Glutamatergic neuron (in vitro differentiated cells): ENCODE measurements at regions not wholly inside any gene's neighbourhood (a gene's known extent, or its start where the extent isn't known, plus 50 kb on each side); places are given as distances from the start of the nearest gene placed in this dataset.

Experiments used
- DNase-seq: peaks from one replicate; pipeline ENCODE4 v3.0.0; 2022
- H3K27ac Mint-ChIP-seq: one replicate; pipeline ENCODE4 v1.8.0; 2020; ENCODE audit warnings: mild to moderate bottlenecking, mixed read lengths, inconsistent platforms; ENCODE audit not compliant: unreplicated experiment
- H3K27me3 Mint-ChIP-seq: one replicate; pipeline ENCODE4 v1.8.0; 2020; ENCODE audit warnings: mild to moderate bottlenecking, moderate library complexity, mixed read lengths, inconsistent platforms; ENCODE audit not compliant: unreplicated experiment
- H3K36me3 Mint-ChIP-seq: one replicate; pipeline ENCODE4 v1.8.0; 2020; ENCODE audit warnings: mild to moderate bottlenecking, mixed read lengths, inconsistent platforms; ENCODE audit not compliant: unreplicated experiment
- H3K4me1 Mint-ChIP-seq: one replicate; pipeline ENCODE4 v1.8.0; 2020; ENCODE audit warnings: mild to moderate bottlenecking, low read depth, mixed read lengths, inconsistent platforms; ENCODE audit not compliant: unreplicated experiment
- H3K4me3 Mint-ChIP-seq: one replicate; pipeline ENCODE4 v1.8.0; 2020; ENCODE audit warnings: mild to moderate bottlenecking, mixed read lengths, inconsistent platforms; ENCODE audit not compliant: unreplicated experiment
- H3K9me3 Mint-ChIP-seq: one replicate; pipeline ENCODE4 v1.8.0; 2020; ENCODE audit warnings: mild to moderate bottlenecking, moderate library complexity, mixed read lengths, inconsistent platforms; ENCODE audit not compliant: unreplicated experiment
- CTCF ChIP-seq: fragments of 200-600 bp; sonication (generic); IDR thresholded peaks from one replicate; pipeline ENCODE4 v1.5.0; 2021; ENCODE audit not compliant: partially characterized antibody, unreplicated experiment

- H3K36me3 Mint-ChIP-seq = no peaks in the 10 kb centered on the region
- H3K4me3 Mint-ChIP-seq = no peak overlapping the region
- H3K27ac Mint-ChIP-seq = no peak overlapping the region
- H3K4me1 Mint-ChIP-seq = no peaks in the 10 kb centered on the region
- no peak for DNase-seq
- no peaks in the 10 kb centered on the region for H3K27me3 Mint-ChIP-seq
- no peaks in the 10 kb centered on the region for H3K9me3 Mint-ChIP-seq
- no peak for TF ChIP-seq CTCF
Measured at GRCh38 chr1:87866416-87866815, 537.7 kb downstream of the LMO4 start.

- no peak for TF ChIP-seq CTCF
- Mint-ChIP-seq H3K4me3 (no peak overlapping the region), H3K27me3 (no peaks in the 10 kb centered on the region), H3K4me1 (no peaks in the 10 kb centered on the region), H3K27ac (no peak overlapping the region), H3K36me3 (no peaks in the 10 kb centered on the region), H3K9me3 (no peaks in the 10 kb centered on the region)
- DNase-seq = no peak
Measured at GRCh38 chr1:87867626-87868025, 538.9 kb downstream of the LMO4 start.

GRCh38 chr1:87869567-87869966 is 540.9 kb downstream of the LMO4 start:
- Mint-ChIP-seq H3K27me3 (no peaks in the 10 kb centered on the region), H3K9me3 (no peaks in the 10 kb centered on the region), H3K4me3 (no peak overlapping the region), H3K36me3 (no peaks in the 10 kb centered on the region), H3K4me1 (no peaks in the 10 kb centered on the region), H3K27ac (no peak overlapping the region)
- no peak for DNase-seq
- TF ChIP-seq CTCF = no peak

- no peak for TF ChIP-seq CTCF
- no peaks in the 10 kb centered on the region for H3K36me3 Mint-ChIP-seq
- no peak overlapping the region for H3K4me3 Mint-ChIP-seq
- H3K27me3 Mint-ChIP-seq = no peaks in the 10 kb centered on the region
- no peaks in the 10 kb centered on the region for H3K4me1 Mint-ChIP-seq
- no peak for DNase-seq
- no peaks in the 10 kb centered on the region for H3K9me3 Mint-ChIP-seq
- no peak overlapping the region for H3K27ac Mint-ChIP-seq
Measured at GRCh38 chr1:87872189-87872588, 543.5 kb downstream of the LMO4 start.

GRCh38 chr1:87872692-87873091 is 544.0 kb downstream of the LMO4 start:
- Mint-ChIP-seq H3K4me3 (no peak overlapping the region), H3K9me3 (no peaks in the 10 kb centered on the region), H3K36me3 (no peaks in the 10 kb centered on the region), H3K27me3 (no peaks in the 10 kb centered on the region), H3K27ac (no peak overlapping the region), H3K4me1 (no peaks in the 10 kb centered on the region)
- no peak for DNase-seq
- no peak for TF ChIP-seq CTCF
